Renal cortex interstitium (tissue), 11 donors: ENCODE measurements at regions not wholly inside any gene's neighbourhood (a gene's known extent, or its start where the extent isn't known, plus 50 kb on each side); places are given as distances from the start of the nearest gene placed in this dataset.
"Not testable (repeated sequence)": the region's sequence is repeated elsewhere in the genome, so short reads cannot be mapped to it uniquely, and the experiment has no call there.

Experiments used
- DNase-seq, 11 donors: peaks; one replicate each; pipeline ENCODE4 v3.0.0-alpha.2; 2013; ENCODE audit warnings: low read depth in 9 of 11, low spot score in 4 of 11; ENCODE audit errors: extremely low read depth in 1 of 11

- not testable (repeated sequence) for DNase-seq
Measured at GRCh38 chr1:30155253-30155652, 568.1 kb downstream of the MATN1 start.

- DNase-seq, result no peak
Measured at GRCh38 chr1:30153743-30154449, 569.5 kb downstream of the MATN1 start.

GRCh38 chr1:30151826-30152225, 571.6 kb downstream of the MATN1 start:
- DNase-seq, result no peak

GRCh38 chr1:30151119-30151518, 572.3 kb downstream of the MATN1 start:
- DNase-seq, result no peak

GRCh38 chr1:30149226-30149625, 574.2 kb downstream of the MATN1 start:
- DNase-seq, result no peak

- DNase-seq, result no peak
Measured at GRCh38 chr1:30148676-30149075, 574.7 kb downstream of the MATN1 start.

GRCh38 chr1:30147188-30147587, 576.2 kb downstream of the MATN1 start:
- DNase-seq, result no peak

GRCh38 chr1:30146448-30146847, 576.9 kb downstream of the MATN1 start:
- no peak for DNase-seq

- no peak for DNase-seq
Measured at GRCh38 chr1:30145723-30146303, 577.6 kb downstream of the MATN1 start.

GRCh38 chr1:30144831-30145230, 578.6 kb downstream of the MATN1 start:
- no peak for DNase-seq

GRCh38 chr1:30143517-30143916, 579.9 kb downstream of the MATN1 start:
- DNase-seq, result no peak

- DNase-seq, result no peak
Measured at GRCh38 chr1:30140566-30140965, 582.8 kb downstream of the MATN1 start.

GRCh38 chr1:30138891-30139290, 584.5 kb downstream of the MATN1 start:
- DNase-seq, result no peak

GRCh38 chr1:30137001-30137400, 586.4 kb downstream of the MATN1 start:
- DNase-seq, result no peak

- no peak for DNase-seq
Measured at GRCh38 chr1:30135698-30136097, 587.7 kb downstream of the MATN1 start.

- DNase-seq, result no peak
Measured at GRCh38 chr1:30134466-30135217, 588.7 kb downstream of the MATN1 start.

- DNase-seq, result no peak
Measured at GRCh38 chr1:30133414-30134055, 589.9 kb downstream of the MATN1 start.

GRCh38 chr1:30132602-30133286, 590.6 kb downstream of the MATN1 start:
- no peak for DNase-seq

GRCh38 chr1:30130566-30130965, 592.8 kb downstream of the MATN1 start:
- not testable (repeated sequence) for DNase-seq
